ENCODE measurements at regions not wholly inside any gene's neighbourhood (a gene's known extent, or its start where the extent isn't known, plus 50 kb on each side); places are given as distances from the start of the nearest gene placed in this dataset.

DNA sequence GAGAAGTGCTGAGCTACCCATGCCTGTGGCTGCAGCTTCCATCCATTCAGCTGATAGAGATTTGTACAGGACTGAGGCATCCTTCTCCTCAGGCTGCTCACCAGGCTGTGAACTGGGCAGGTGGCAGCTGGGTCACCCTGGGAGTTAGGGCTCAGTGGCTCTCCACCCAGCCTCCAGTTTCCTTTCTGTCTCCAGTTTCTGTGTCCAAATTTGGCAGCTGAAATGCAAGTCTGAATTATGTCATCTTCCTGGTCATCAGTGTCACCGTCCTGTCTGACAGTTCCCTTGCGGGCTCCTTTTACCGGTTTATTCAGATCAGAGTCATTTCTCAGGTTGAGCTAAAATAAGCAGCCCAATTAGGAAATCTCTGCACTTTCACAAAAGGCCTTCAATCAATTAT lies 93.3 kb downstream of the EDN1 start:
- intact Hi-C loops (cut with micrococcal nuclease; ENCODE audit: unreplicated experiment), result no loop called here
- ChIA-PET CTCF (no interaction called here), POLR2A (no interaction called here)
- no peaks in the 10 kb centered on the region for H3K36me3 Mint-ChIP-seq (ENCODE audit: insufficient read depth, unreplicated experiment)
- Histone ChIP-seq H3K9me3 (peaks cover 13% of the 10 kb centered on the region), H3K27me3 (replicated peaks; ENCODE audit: control insufficient read depth, insufficient read depth, low read length) (no peaks in the 10 kb centered on the region), H3K36me3 (ENCODE audit: control insufficient read depth, insufficient read depth, low read length) (no peaks in the 10 kb centered on the region), H3K4me1 (no peaks in the 10 kb centered on the region), H3K4me3 (ENCODE audit: low read depth, low read length) (no peak overlapping the region)
- peaks cover 17% of the 10 kb centered on the region for H3K9me3 Mint-ChIP-seq (ENCODE audit: unreplicated experiment)
- H3K4me3 Mint-ChIP-seq (ENCODE audit: unreplicated experiment), result no peak overlapping the region
- TF ChIP-seq, protein P1, sequence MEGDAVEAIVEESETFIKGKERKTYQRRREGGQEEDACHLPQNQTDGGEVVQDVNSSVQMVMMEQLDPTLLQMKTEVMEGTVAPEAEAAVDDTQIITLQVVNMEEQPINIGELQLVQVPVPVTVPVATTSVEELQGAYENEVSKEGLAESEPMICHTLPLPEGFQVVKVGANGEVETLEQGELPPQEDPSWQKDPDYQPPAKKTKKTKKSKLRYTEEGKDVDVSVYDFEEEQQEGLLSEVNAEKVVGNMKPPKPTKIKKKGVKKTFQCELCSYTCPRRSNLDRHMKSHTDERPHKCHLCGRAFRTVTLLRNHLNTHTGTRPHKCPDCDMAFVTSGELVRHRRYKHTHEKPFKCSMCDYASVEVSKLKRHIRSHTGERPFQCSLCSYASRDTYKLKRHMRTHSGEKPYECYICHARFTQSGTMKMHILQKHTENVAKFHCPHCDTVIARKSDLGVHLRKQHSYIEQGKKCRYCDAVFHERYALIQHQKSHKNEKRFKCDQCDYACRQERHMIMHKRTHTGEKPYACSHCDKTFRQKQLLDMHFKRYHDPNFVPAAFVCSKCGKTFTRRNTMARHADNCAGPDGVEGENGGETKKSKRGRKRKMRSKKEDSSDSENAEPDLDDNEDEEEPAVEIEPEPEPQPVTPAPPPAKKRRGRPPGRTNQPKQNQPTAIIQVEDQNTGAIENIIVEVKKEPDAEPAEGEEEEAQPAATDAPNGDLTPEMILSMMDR (IDR thresholded peaks at IDR 0.05; ENCODE audit: insufficient read depth in 1 of 2, low read depth in 1 of 2, low read length in 1 of 2, severe bottlenecking in 1 of 2, unreplicated experiment in 1 of 2), result no peak
- H3K27ac Mint-ChIP-seq (ENCODE audit: unreplicated experiment), result no peak overlapping the region
- DNase-seq, result no peak
- BruUV-seq (replicated peaks), result no TSS peak
- no peaks in the 10 kb centered on the region for H3K4me1 Mint-ChIP-seq (ENCODE audit: low read depth, unreplicated experiment)
- H3K27me3 Mint-ChIP-seq (ENCODE audit: insufficient read depth, unreplicated experiment), result no peaks in the 10 kb centered on the region

DNA sequence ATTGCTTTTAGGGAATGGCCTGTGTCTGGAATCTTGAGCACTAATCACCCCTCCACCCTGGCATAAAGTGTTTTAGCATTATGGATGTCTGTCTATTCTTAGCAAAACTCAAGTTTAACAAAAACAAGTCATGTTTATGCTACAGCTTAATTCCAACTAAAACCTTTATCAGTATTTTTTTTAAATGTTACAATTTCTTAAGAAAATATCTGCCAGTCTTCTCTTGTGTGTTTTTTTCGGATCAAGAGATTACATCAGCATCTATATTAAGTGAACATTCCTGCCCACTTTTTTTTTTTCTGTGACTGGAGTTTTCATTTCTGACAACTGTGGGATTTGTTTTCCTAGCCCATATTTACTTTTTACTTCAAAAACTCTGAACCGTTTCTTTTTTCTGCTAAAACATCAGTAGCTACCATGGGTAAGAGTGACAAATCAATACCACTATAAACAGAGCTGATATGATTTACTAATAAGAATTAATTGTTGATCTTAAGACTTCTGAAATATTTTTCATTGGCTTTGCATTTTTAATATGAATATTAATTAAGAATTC lies 94.3 kb downstream of the EDN1 start:
- H3K27me3 ChIP-seq (replicated peaks; ENCODE audit: control insufficient read depth, insufficient read depth, low read length), result no peaks in the 10 kb centered on the region
- intact Hi-C loops (cut with micrococcal nuclease; ENCODE audit: unreplicated experiment), result no loop called here
- Mint-ChIP-seq H3K4me1 (ENCODE audit: low read depth, unreplicated experiment) (no peaks in the 10 kb centered on the region), H3K9me3 (ENCODE audit: unreplicated experiment) (peaks cover 18% of the 10 kb centered on the region), H3K27ac (ENCODE audit: unreplicated experiment) (no peak overlapping the region), H3K27me3 (ENCODE audit: insufficient read depth, unreplicated experiment) (no peaks in the 10 kb centered on the region), H3K36me3 (ENCODE audit: insufficient read depth, unreplicated experiment) (no peaks in the 10 kb centered on the region), H3K4me3 (ENCODE audit: unreplicated experiment) (no peak overlapping the region)
- no TSS peak for BruUV-seq (replicated peaks)
- ChIA-PET CTCF (no interaction called here), POLR2A (no interaction called here)
- TF ChIP-seq, protein P1 (IDR thresholded peaks at IDR 0.05; ENCODE audit: insufficient read depth in 1 of 2, low read depth in 1 of 2, low read length in 1 of 2, severe bottlenecking in 1 of 2, unreplicated experiment in 1 of 2), result no peak
- H3K9me3 ChIP-seq, result peaks cover 5% of the 10 kb centered on the region; the same call in 1 of the 2 replicates
- no peak for DNase-seq
- H3K4me3 ChIP-seq (ENCODE audit: low read depth, low read length), result no peak overlapping the region
- H3K36me3 ChIP-seq (ENCODE audit: control insufficient read depth, insufficient read depth, low read length), result no peaks in the 10 kb centered on the region
- H3K4me1 ChIP-seq, result no peaks in the 10 kb centered on the region

DNA sequence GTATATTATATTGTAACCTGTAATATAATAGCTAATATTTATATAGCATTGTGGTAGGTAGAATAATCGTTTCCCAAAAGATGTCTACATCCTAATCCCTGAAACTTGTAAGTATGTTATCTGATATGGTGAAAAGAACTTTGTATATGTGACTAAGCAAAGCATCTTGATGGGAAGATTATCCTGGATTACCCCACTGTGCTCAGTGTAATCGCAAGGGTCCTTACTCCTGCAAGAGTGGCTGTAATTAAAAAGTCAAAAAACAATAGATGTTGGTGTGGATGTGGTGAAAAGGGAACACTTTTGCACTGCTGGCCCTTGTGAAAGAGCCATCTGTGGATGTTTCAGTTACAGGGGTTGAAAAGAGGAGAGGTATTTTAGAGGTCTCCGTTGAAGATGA lies 95.2 kb downstream of the EDN1 start:
- Histone ChIP-seq H3K27me3 (replicated peaks; ENCODE audit: control insufficient read depth, insufficient read depth, low read length) (no peaks in the 10 kb centered on the region), H3K9me3 (no peaks in the 10 kb centered on the region), H3K36me3 (ENCODE audit: control insufficient read depth, insufficient read depth, low read length) (no peaks in the 10 kb centered on the region), H3K4me3 (ENCODE audit: low read depth, low read length) (no peak overlapping the region), H3K4me1 (no peaks in the 10 kb centered on the region)
- DNase-seq, result no peak
- Mint-ChIP-seq H3K36me3 (ENCODE audit: insufficient read depth, unreplicated experiment) (no peaks in the 10 kb centered on the region), H3K27me3 (ENCODE audit: insufficient read depth, unreplicated experiment) (no peaks in the 10 kb centered on the region), H3K4me1 (ENCODE audit: low read depth, unreplicated experiment) (no peaks in the 10 kb centered on the region), H3K27ac (ENCODE audit: unreplicated experiment) (no peak overlapping the region), H3K4me3 (ENCODE audit: unreplicated experiment) (no peak overlapping the region), H3K9me3 (ENCODE audit: unreplicated experiment) (peaks cover 22% of the 10 kb centered on the region)
- intact Hi-C loops (cut with micrococcal nuclease; ENCODE audit: unreplicated experiment), result no loop called here
- ChIA-PET CTCF (no interaction called here), POLR2A (no interaction called here)
- BruUV-seq (replicated peaks), result no TSS peak
- TF ChIP-seq, protein P1 (IDR thresholded peaks at IDR 0.05; ENCODE audit: insufficient read depth in 1 of 2, low read depth in 1 of 2, low read length in 1 of 2, severe bottlenecking in 1 of 2, unreplicated experiment in 1 of 2), result no peak
